ENCODE measurements at regions not wholly inside any gene's neighbourhood (a gene's known extent, or its start where the extent isn't known, plus 50 kb on each side); places are given as distances from the start of the nearest gene placed in this dataset.
"Not testable (repeated sequence)": the region's sequence is repeated elsewhere in the genome, so short reads cannot be mapped to it uniquely, and the experiment has no call there.

DNA sequence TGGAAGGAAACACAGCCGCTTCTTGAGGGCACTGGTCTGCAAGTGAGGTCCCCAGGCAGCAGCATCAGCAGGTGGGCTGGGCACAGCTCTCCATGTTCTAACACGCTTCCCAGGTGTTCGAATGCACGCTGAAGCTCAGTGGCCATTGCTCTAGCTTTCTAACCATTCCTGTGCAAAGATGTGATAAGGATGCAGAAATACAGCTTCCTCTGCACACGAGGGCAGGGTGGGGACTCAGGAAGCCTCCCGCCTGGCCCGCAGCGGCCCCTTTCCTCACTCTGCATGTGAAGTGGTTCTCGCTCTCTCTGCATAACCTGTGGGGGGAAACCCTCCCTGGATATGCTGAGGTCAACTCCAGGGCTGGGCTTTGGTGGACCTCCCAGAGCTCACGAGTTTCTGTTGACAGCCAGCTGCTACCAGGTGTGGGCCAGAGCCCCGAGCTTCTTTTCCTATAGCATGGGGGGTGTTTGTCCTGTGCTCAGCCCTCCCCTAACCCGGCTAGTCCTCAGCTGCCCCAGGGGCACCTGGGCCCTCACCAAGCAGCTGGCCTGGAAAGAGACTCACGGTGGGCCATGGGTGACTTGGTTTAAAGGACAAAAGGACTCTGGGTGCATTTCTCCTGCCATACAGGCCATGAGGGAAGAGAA lies 168.2 kb downstream of the TEX29 start:
- Mint-ChIP-seq H3K9me3 (peaks cover 6% of the 10 kb centered on the region), H3K36me3 (ENCODE audit: insufficient read depth) (no peaks in the 10 kb centered on the region), H3K27me3 (no peaks in the 10 kb centered on the region), H3K27ac (ENCODE audit: low read depth) (no peak overlapping the region), H3K4me1 (no peaks in the 10 kb centered on the region), H3K4me3 (no peak overlapping the region)
- DNase-seq (ENCODE audit: low spot score in 2 of 2) = no peak
- ATAC-seq (replicated peaks; ENCODE audit: extremely low read depth, poor library complexity, severe bottlenecking) = no peak

DNA sequence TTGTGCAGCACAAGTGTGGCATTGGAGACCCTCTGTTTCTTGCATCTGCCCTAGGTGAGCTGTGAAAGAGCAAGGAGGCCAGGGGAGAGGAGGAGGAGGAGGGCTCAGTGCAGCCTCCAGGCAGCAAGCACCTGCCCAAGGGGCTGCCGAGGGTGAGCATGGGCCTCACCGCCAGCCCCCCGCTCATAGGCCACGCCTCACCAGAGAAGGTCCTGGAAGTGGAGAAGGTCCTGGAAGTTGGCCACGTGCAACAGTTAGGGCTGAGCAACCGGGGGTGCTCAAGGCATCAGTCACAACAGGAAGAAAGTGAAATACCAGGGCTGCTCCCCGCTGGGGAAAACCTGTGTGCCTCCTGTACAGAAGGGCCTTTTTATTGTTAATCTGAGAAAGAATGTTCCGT lies 168.9 kb downstream of the TEX29 start:
- H3K9me3 Mint-ChIP-seq = peaks cover 6% of the 10 kb centered on the region
- no peaks in the 10 kb centered on the region for H3K36me3 Mint-ChIP-seq (ENCODE audit: insufficient read depth)
- H3K4me3 Mint-ChIP-seq = no peak overlapping the region
- H3K27ac Mint-ChIP-seq (ENCODE audit: low read depth) = no peak overlapping the region
- H3K4me1 Mint-ChIP-seq = no peaks in the 10 kb centered on the region
- no peak for DNase-seq (ENCODE audit: low spot score in 2 of 2)
- no peak for ATAC-seq (replicated peaks; ENCODE audit: extremely low read depth, poor library complexity, severe bottlenecking)
- no peaks in the 10 kb centered on the region for H3K27me3 Mint-ChIP-seq

DNA sequence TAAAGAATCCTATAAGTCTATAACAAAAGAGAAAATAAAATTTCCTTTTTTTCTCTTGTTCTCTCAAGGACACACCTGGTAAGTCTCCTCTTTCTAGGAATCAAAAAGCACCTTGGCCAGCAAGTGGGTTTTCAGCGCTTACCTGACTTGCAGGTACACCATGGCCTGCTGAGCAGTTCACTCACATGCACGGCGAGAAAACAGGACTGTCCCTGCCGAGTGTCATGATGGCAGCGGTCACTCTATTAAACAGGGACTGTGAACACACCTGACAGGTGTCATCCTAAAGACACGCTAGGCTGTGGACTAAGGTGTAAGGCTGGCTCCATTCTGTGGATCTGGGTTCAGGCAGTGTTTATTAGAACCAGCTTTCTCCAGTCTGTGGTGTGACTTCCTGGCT lies 170.2 kb downstream of the TEX29 start:
- no peak for ATAC-seq (replicated peaks; ENCODE audit: extremely low read depth, poor library complexity, severe bottlenecking)
- H3K27me3 Mint-ChIP-seq = no peaks in the 10 kb centered on the region
- H3K4me3 Mint-ChIP-seq = no peak overlapping the region
- H3K36me3 Mint-ChIP-seq (ENCODE audit: insufficient read depth) = no peaks in the 10 kb centered on the region
- peaks cover 6% of the 10 kb centered on the region for H3K9me3 Mint-ChIP-seq
- DNase-seq (ENCODE audit: low spot score in 2 of 2) = no peak
- no peak overlapping the region for H3K27ac Mint-ChIP-seq (ENCODE audit: low read depth)
- H3K4me1 Mint-ChIP-seq = no peaks in the 10 kb centered on the region

DNA sequence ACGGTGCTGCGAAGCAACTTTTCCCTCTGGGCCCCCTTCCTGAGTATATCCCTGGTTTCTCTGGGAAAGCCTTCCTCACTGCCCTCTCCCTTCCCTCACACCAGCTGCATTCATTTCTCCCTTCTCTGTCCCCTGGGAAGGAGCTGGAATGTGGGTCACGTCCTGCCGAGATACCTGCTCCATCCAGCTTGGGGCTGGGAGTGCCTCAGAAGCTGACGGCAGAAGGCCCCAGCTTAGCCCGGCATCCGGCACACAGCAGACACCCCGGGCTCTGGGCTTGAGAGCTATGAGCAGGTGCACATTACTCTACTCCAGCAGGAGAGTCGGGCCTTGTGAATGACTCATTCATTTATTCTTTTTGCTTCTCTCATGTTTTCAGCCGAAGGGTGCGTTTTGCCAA lies 170.6 kb downstream of the TEX29 start:
- no peak for DNase-seq (ENCODE audit: low spot score in 2 of 2)
- Mint-ChIP-seq H3K27me3 (no peaks in the 10 kb centered on the region), H3K36me3 (ENCODE audit: insufficient read depth) (no peaks in the 10 kb centered on the region), H3K27ac (ENCODE audit: low read depth) (no peak overlapping the region), H3K4me1 (no peaks in the 10 kb centered on the region), H3K4me3 (no peak overlapping the region), H3K9me3 (peaks cover 6% of the 10 kb centered on the region)
- ATAC-seq (replicated peaks; ENCODE audit: extremely low read depth, poor library complexity, severe bottlenecking) = no peak

DNA sequence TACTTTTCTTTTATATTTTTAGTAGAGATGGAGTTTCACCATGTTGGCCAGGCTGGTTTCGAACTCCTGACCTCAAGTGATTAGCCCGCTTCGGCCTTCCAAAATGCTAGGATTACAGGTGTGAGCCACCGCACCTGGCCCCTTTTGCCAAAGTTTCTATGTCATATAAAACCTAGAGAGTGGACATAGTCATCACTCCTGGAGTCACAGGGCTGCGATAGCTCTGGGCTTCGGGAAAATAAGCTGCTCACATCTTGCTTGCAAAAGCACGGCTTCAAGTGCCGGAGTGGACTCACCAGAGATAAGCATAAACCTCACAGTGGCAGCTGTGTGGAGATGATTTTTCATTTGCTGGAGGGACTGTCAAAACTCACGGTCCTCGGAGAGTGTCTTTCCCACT lies 171.2 kb downstream of the TEX29 start:
- H3K4me1 Mint-ChIP-seq = no peaks in the 10 kb centered on the region
- H3K36me3 Mint-ChIP-seq (ENCODE audit: insufficient read depth) = no peaks in the 10 kb centered on the region
- H3K27ac Mint-ChIP-seq (ENCODE audit: low read depth) = no peak overlapping the region
- peaks cover 6% of the 10 kb centered on the region for H3K9me3 Mint-ChIP-seq
- DNase-seq (ENCODE audit: low spot score in 2 of 2) (no peak), ATAC-seq (replicated peaks; ENCODE audit: extremely low read depth, poor library complexity, severe bottlenecking) (no peak)
- H3K27me3 Mint-ChIP-seq = no peaks in the 10 kb centered on the region
- no peak overlapping the region for H3K4me3 Mint-ChIP-seq

DNA sequence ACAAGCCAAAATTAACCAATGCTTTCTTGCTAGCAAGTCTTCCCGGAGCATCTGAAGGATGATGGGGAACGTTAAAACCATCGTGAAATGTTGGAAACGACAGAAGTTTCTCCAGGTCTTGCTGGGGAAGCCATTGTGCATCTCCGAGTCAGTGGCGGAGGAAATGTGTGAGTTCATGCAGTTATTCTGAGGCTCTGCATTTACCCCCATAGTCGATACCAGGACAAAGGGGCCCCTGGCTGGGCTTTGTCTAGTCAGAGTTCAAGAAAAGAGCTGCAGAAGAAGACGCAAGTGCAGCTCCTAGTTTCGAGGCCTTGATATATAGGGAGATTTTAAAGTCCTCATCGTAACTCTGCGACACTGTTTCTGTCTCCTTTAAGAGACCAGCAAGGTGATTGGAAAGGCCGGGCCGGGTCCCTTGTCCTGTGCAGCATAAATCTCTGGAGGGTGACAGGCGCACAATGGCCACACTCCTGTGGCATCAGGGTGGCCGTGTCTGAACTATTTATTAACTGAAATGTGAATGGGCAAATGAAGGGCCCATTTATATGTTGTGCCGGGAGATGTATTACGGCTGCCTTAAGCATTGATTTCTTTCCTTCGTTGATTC lies 172.0 kb downstream of the TEX29 start:
- no peak for DNase-seq (ENCODE audit: low spot score in 2 of 2)
- Mint-ChIP-seq H3K4me3 (no peak overlapping the region), H3K27ac (ENCODE audit: low read depth) (no peak overlapping the region), H3K27me3 (no peaks in the 10 kb centered on the region), H3K9me3 (peaks cover 2% of the 10 kb centered on the region), H3K4me1 (no peaks in the 10 kb centered on the region), H3K36me3 (ENCODE audit: insufficient read depth) (no peaks in the 10 kb centered on the region)
- ATAC-seq (replicated peaks; ENCODE audit: extremely low read depth, poor library complexity, severe bottlenecking) = no peak

DNA sequence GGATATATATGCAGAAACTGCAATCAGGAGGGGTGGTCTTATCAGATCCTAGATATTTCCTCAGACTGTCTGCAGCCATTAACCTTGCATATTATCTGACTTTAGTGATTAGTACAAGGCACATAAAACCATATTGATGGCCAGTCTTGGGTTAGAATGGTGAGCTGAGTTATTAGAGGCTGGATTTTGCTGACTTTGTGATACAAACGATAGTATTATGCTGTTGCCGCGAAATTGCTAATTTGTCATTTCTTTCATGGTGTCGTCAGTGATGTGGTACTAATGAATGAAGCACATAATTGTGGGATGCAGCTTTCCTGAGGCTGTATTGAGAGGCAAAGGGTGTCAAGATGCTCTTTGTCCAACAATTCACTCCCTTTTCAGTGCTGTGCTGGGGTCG lies 172.5 kb downstream of the TEX29 start:
- H3K27ac Mint-ChIP-seq (ENCODE audit: low read depth) = no peak overlapping the region
- ATAC-seq (replicated peaks; ENCODE audit: extremely low read depth, poor library complexity, severe bottlenecking) (no peak), DNase-seq (ENCODE audit: low spot score in 2 of 2) (no peak)
- no peaks in the 10 kb centered on the region for H3K36me3 Mint-ChIP-seq (ENCODE audit: insufficient read depth)
- no peak overlapping the region for H3K4me3 Mint-ChIP-seq
- H3K27me3 Mint-ChIP-seq = no peaks in the 10 kb centered on the region
- H3K9me3 Mint-ChIP-seq = no peaks in the 10 kb centered on the region
- H3K4me1 Mint-ChIP-seq = no peaks in the 10 kb centered on the region

DNA sequence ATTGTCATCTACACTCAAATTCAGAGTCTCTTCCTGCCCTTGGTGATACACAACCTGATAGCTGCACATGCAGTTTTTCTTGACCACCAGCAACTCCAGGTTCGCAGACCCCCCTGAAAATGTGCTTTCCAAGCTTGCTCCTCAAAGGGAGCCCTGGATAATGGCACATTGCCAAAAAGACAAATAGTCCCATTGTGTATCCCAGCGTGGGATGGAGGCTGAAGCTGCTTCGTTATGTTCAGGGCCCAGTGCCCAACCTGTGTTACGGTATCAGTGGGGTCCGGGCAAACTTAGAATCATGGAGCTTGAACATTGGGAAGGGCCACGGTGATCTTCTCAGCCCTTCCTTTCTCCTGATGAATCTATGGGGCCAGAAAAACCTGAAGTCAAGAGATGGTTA lies 173.0 kb downstream of the TEX29 start:
- Mint-ChIP-seq H3K27me3 (no peaks in the 10 kb centered on the region), H3K36me3 (ENCODE audit: insufficient read depth) (no peaks in the 10 kb centered on the region), H3K4me3 (no peak overlapping the region), H3K27ac (ENCODE audit: low read depth) (no peak overlapping the region), H3K9me3 (no peaks in the 10 kb centered on the region), H3K4me1 (no peaks in the 10 kb centered on the region)
- DNase-seq (ENCODE audit: low spot score in 2 of 2) (no peak), ATAC-seq (replicated peaks; ENCODE audit: extremely low read depth, poor library complexity, severe bottlenecking) (no peak)

DNA sequence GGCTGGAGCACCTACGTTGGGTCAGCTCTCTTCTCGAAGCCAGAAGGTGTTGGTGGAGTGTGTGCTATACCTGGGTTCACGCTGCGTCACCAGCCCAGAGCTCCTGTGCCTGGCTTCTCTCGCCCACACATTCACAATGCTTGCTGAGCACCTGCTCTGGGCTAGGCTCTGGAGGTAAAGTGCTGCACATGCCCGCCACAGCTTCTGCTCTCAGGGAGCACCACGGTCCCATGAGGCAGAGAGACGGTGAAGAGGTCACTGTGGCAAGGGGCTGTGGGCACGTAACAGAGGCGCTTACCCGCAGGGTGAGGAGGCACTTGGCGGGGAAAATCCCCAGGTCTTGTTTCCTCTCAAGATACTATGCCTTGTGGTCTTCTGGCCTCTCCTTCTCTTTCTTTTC lies 174.2 kb downstream of the TEX29 start:
- Mint-ChIP-seq H3K36me3 (ENCODE audit: insufficient read depth) (no peaks in the 10 kb centered on the region), H3K27me3 (no peaks in the 10 kb centered on the region), H3K9me3 (no peaks in the 10 kb centered on the region), H3K4me1 (no peaks in the 10 kb centered on the region), H3K27ac (ENCODE audit: low read depth) (no peak overlapping the region), H3K4me3 (no peak overlapping the region)
- ATAC-seq (replicated peaks; ENCODE audit: extremely low read depth, poor library complexity, severe bottlenecking) (no peak), DNase-seq (ENCODE audit: low spot score in 2 of 2) (no peak)

DNA sequence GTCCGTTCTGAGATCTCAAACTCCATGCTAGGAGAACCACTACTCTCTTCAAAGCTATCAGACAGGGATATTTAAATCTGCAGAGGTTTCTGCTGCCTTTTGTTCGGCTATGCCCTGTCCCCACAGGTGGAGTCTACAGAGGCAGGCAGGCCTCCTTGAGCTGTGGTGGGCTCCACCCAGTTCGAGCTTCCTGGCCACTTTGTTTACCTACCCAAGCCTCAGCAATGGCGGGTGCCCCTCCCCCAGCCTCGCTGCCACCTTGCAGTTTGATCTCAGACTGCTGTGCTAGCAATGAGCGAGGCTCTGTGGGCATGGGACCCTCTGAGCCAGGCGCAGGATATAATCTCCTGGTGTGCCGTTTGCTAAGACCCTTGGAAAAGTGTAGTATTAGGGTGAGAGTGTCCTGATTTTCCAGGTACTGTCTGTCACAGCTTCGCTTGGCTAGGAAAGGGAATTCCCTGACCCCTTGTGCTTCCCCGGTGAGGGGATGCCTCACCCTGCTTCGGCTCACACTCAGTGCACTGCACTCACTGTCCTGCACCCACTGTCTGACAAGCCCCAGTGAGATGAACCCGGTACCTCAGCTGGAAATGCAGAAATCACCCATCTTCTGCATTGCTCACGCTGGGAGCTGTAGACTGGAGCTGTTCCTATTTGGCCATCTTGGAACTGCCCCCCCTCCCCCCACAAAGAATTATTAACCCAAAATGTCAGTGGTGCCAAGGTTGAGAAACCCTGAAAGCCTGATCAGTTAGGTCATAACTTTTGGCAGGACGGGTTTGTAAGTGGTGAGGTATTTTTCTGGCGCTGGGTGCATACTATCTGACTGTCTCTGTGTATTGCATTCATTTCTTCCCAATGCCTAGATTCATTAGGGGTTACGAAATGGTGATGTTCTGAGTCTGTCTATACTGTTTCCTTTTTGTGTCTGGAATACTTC lies 181.4 kb downstream of the TEX29 start:
- ATAC-seq (replicated peaks; ENCODE audit: extremely low read depth, poor library complexity, severe bottlenecking); H3K9me3 Mint-ChIP-seq; H3K36me3 Mint-ChIP-seq (ENCODE audit: insufficient read depth); DNase-seq (ENCODE audit: low spot score in 2 of 2); H3K27ac Mint-ChIP-seq (ENCODE audit: low read depth); H3K4me1 Mint-ChIP-seq; H3K4me3 Mint-ChIP-seq: not testable (repeated sequence)
- H3K27me3 Mint-ChIP-seq = peaks cover 32% of the 10 kb centered on the region

DNA sequence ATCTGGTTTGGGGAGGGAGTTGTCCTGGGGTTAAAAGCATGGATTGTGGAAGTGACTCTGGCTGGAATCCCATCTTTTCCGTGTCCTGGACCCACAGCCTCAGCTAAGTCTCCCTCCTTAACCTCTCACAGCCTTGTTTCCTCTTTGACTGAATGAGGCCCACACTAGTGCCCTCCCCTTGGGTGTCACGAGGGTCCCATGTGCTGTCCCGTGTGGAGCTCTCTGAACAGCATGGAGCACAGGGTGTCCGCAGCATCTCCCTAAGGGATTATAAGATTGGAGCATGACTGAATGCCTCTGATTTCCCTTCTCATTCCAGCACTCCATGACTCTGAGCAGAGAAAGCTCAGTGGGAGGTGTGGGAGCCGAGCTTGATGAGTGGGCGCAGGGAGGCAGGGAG lies 182.5 kb downstream of the TEX29 start:
- no peak overlapping the region for H3K4me3 Mint-ChIP-seq
- H3K27me3 Mint-ChIP-seq = peaks cover 32% of the 10 kb centered on the region
- no peaks in the 10 kb centered on the region for H3K4me1 Mint-ChIP-seq
- DNase-seq (ENCODE audit: low spot score in 2 of 2) (no peak), ATAC-seq (replicated peaks; ENCODE audit: extremely low read depth, poor library complexity, severe bottlenecking) (no peak)
- no peak overlapping the region for H3K27ac Mint-ChIP-seq (ENCODE audit: low read depth)
- H3K9me3 Mint-ChIP-seq = no peaks in the 10 kb centered on the region
- no peaks in the 10 kb centered on the region for H3K36me3 Mint-ChIP-seq (ENCODE audit: insufficient read depth)

DNA sequence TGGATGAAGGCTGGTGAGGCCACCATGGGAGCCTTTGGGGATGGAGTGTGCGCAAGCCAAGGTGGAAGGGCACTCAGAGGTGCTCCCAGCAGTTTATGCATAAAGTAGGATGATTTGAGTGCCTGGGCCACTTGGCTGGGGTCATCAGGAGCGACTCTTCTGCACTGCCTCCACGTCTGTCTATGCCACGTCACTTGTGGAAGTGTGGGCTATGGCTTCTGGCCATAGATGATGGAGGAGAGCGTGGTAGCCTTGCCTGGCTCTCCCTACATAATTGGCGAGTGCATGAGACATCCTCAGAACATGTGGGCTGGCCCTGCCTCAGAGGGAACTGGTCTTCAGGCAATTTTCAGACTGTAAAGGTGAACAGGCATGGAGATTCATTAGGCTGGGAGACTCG lies 182.9 kb downstream of the TEX29 start:
- Mint-ChIP-seq H3K27me3 (peaks cover 32% of the 10 kb centered on the region), H3K9me3 (no peaks in the 10 kb centered on the region), H3K36me3 (ENCODE audit: insufficient read depth) (no peaks in the 10 kb centered on the region), H3K4me1 (no peaks in the 10 kb centered on the region), H3K27ac (ENCODE audit: low read depth) (no peak overlapping the region), H3K4me3 (no peak overlapping the region)
- ATAC-seq (replicated peaks; ENCODE audit: extremely low read depth, poor library complexity, severe bottlenecking) (no peak), DNase-seq (ENCODE audit: low spot score in 2 of 2) (no peak)

Data from central memory CD8-positive, alpha-beta T cell (primary cell).